Omental fat pad (tissue), 3 donors: ENCODE measurements at regions not wholly inside any gene's neighbourhood (a gene's known extent, or its start where the extent isn't known, plus 50 kb on each side); places are given as distances from the start of the nearest gene placed in this dataset.

Source experiments
- ATAC-seq: fragments of 150-250 bp; one replicate; pipeline ENCODE4 v1.9.1; 2016; ENCODE audit warnings: mild to moderate bottlenecking, moderate library complexity; ENCODE audit not compliant: low FRiP score
- DNase-seq: peaks from one replicate; pipeline ENCODE4 v3.0.0-alpha.2; 2019; ENCODE audit warnings: low spot score
- TF ChIP-seq, protein P1 (sequence below), 3 donors: fragments of 450-650 bp; IDR thresholded peaks; one replicate each; pipeline ENCODE4 v1.5.1; 2016 to 2017; ENCODE audit warnings: antibody characterized with exemption in 3 of 3, mild to moderate bottlenecking in 3 of 3, moderate library complexity in 2 of 3

DNA sequence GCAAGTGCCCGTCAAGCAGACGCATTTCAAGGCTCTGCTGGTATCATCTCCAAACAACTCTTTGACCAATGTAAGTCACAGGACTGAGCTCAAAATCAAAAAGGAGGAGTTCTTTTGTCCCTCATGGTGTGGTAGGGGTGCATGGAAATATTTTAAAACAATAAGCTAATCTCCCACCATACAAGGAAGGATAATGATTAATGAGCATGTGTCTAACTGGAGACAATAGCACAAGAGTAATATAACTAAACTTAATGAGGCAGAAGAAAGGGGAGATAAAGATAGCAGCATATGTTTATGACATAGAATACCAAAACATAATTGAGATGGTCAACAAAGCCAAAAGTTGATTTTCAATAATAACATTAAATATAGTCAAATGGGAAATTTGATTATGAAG is 668.0 kb upstream of the ZP4 start:
- no peak for ATAC-seq

DNA sequence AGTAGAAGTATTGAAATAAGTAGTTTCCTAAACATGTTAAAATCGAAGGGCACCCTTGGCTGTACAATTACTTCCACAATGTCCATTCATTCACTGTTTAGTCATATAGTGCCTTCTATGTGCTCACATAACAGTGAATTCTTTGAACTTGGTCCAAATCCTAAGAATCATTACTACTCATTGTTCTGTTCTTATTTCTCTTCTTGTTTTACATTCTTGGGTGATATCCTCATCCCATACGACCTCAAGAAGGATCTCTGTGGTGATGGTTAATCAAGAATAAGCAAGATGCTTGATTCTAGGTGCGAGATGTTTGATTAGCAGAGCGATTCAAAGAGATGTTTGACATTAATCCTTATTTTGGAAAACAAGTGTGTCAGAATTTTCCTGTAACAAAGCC is 667.4 kb upstream of the ZP4 start:
- TF ChIP-seq, protein P1, sequence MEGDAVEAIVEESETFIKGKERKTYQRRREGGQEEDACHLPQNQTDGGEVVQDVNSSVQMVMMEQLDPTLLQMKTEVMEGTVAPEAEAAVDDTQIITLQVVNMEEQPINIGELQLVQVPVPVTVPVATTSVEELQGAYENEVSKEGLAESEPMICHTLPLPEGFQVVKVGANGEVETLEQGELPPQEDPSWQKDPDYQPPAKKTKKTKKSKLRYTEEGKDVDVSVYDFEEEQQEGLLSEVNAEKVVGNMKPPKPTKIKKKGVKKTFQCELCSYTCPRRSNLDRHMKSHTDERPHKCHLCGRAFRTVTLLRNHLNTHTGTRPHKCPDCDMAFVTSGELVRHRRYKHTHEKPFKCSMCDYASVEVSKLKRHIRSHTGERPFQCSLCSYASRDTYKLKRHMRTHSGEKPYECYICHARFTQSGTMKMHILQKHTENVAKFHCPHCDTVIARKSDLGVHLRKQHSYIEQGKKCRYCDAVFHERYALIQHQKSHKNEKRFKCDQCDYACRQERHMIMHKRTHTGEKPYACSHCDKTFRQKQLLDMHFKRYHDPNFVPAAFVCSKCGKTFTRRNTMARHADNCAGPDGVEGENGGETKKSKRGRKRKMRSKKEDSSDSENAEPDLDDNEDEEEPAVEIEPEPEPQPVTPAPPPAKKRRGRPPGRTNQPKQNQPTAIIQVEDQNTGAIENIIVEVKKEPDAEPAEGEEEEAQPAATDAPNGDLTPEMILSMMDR (IDR thresholded peaks at IDR 0.05): no peak
- ATAC-seq (no peak), DNase-seq (no peak)

More for the DNA sequence above, 668.0 kb upstream of the ZP4 start:
- no peak for DNase-seq
- TF ChIP-seq, protein P1 (IDR thresholded peaks at IDR 0.05): no peak

DNA sequence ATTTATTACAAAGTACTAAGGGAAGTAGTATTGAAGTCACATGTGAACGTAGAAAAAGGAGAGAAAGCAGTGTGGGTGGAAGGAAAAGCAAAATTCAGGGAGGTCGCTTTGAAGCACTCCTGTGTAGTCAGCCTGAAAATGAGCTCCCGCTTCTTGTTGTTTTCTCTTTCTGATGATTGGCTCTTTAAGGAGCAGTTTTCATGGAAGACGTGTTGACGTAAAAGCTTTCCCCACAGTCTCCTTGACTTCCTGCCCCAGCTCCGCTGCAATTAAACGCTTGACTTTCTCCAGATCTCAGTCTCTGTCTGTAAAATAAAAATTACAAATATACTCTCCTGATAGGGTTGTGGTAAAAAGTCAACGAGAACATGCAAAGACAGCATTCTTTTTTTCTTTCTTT is 661.5 kb upstream of the ZP4 start:
- ATAC-seq (no peak), DNase-seq (no peak)
- TF ChIP-seq, protein P1 (IDR thresholded peaks at IDR 0.05): no peak

DNA sequence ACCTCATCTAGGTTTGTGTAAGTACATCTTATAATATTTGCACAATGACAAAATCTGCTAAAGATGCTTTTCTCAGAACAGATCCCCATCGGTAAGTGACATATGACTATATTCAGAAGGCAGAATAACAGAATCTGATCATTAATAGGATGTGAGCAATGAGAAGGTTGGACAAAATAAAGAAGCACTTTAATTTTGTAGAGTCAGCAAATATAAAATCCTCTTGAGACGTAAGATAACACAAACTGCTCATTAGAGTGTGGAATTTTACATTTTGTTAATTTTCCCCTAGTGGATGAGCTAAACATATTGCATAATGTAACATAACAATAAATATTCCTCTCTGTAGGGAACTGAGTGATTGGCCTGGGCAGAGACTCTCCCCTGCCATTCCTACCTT is 658.4 kb upstream of the ZP4 start:
- TF ChIP-seq, protein P1 (IDR thresholded peaks at IDR 0.05): no peak
- DNase-seq (no peak), ATAC-seq (no peak)

DNA sequence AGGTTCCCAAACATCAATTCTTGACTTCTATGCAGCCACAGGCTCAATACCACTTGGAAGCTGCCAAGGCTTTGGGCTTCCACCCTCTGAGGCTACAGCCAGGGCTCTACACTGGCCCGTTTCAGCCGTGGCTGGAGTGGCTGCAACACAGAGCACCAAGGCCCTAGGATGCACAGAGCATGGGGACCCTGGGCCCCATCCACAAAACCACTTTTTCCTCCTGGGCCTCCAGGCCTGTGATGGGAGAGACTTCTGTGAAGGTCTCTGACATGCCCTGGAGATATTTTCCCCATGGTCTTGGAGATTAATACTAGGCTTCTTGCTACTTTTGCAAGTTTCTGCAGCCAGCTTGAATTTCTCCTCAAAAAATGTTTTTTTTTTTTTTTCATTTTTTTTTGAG is 655.4 kb upstream of the ZP4 start:
- DNase-seq (no peak), ATAC-seq (no peak)
- TF ChIP-seq, protein P1 (IDR thresholded peaks at IDR 0.05): no peak

DNA sequence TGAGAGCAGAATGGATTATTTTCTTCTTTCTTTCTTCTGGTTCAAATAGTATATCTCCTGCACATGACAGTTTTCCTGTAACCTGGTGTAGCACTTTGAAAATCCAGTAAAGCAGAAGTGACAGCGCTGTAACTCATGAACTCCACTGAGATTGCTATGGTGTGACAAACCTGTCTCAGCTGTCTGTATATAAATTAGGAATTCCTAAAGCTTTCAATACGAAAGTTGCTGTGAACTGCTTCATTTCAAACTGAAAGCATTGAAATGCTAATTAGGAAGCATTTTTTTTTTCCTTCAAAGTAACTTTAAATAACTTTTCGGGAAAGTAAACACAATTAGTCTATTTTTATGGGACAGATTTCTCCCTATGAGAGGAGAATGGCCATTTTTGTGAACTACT is 646.9 kb upstream of the ZP4 start:
- TF ChIP-seq, protein P1 (IDR thresholded peaks at IDR 0.05): no peak
- ATAC-seq (no peak), DNase-seq (no peak)

DNA sequence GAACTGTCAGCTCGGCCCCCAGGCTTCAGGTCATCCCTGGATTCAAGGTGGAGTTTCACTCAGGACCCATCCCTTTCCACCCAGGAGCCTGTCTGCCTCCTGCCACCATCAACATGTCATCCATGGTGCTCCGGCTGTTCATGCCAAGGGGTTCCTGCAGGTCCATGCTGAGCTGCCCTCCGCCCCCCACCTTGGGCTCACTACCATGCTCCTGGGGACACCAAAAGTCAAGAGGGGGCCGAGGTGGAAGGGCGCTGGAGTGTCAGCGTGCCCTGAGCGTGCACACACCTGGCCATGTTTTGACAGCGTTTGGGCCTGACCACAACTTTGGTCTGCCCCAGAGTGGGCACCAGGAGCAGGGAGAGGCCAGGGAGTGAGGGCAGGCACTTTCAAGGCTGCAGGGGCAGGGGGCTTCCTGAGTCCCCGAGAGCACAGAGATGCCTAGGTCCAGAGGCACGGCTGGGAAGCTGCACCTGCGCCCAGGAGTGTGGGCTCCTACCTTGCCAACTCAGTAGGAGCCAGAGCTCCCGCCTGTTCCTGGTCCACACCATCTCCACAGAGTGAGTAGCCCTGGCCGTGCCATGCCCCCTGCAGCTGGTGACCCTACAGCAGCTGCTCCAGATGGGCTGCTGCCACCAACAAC is 639.6 kb upstream of the ZP4 start:
- TF ChIP-seq, protein P1 (IDR thresholded peaks at IDR 0.05): no peak
- ATAC-seq (no peak), DNase-seq (no peak)
